Nephron (organoid): ENCODE measurements at regions not wholly inside any gene's neighbourhood (a gene's known extent, or its start where the extent isn't known, plus 50 kb on each side); places are given as distances from the start of the nearest gene placed in this dataset.
"Not testable (repeated sequence)": the region's sequence is repeated elsewhere in the genome, so short reads cannot be mapped to it uniquely, and the experiment has no call there.

Source experiments
- H3K27ac Mint-ChIP-seq, 3 experiments: 2 replicates each; pipeline ENCODE4 v1.8.0; 2020; ENCODE audit warnings: mixed read lengths in 3 of 3, mild to moderate bottlenecking in 2 of 3, moderate library complexity in 1 of 3
- H3K27me3 Mint-ChIP-seq: 2 replicates; pipeline ENCODE4 v1.8.0; 2021; ENCODE audit warnings: low read depth, mild to moderate bottlenecking, moderate library complexity, mixed read lengths
- H3K36me3 Mint-ChIP-seq: 2 replicates; pipeline ENCODE4 v1.8.0; 2020; ENCODE audit warnings: low read depth, mixed read lengths
- H3K4me1 Mint-ChIP-seq: 2 replicates; pipeline ENCODE4 v1.8.0; 2020; ENCODE audit warnings: mixed read lengths
- H3K4me3 Mint-ChIP-seq, 3 experiments: 2 replicates each; pipeline ENCODE4 v1.8.0; 2020; ENCODE audit warnings: mild to moderate bottlenecking in 3 of 3, mixed read lengths in 3 of 3, moderate library complexity in 2 of 3
- H3K9me3 Mint-ChIP-seq: 2 replicates; pipeline ENCODE4 v1.8.0; 2020; ENCODE audit warnings: mixed read lengths
- TF ChIP-seq, protein P1 (sequence below), 3 experiments: fragments of 200-600 bp; sonication (generic); IDR thresholded peaks; one replicate each; pipeline ENCODE4 v1.5.0; 2021; ENCODE audit warnings: antibody characterized with exemption in 3 of 3; ENCODE audit not compliant: unreplicated experiment in 3 of 3

DNA sequence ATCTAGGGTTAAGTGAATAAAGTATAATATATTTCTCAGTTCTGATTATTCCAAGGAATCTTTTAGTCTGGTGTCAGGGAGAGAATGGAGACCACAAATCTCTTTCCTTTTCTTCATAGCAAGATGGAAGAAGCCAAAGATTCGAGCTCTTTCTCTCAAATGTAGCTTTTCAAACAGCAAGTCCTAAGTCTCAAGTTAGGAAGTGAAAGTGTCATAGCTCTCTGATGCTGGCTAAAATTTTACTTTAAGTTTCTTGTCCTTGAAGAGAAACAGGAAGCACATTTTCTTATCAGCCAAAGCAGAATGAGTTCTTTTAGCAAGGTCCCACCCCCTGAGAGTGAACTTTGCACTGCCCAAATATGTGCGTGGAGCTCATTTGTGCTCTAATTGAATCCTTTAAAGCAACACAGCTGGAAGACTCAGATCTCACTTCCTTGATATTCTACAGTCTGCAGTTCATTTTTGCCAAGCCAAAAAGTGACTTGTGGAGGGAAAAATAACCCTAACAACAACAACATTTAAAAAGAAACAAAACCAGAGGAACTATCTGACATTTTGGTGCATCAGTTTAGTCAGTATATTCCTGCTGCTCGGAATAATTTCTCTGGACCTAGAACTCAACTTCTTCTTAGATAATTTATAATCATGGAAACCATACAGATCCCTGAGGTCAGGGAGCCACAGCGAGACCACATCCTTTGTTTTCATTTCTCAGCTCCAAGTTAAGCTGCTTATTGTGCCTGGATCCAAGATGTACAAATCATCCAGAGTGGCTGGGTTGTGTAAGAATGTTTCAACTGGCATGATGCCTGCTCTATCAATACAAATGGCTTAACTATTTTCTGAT lies 238.7 kb upstream of the P2RY1 start:
- peak overlapping the region; percentile 14 to 67 (median 59) for H3K4me3 Mint-ChIP-seq
- H3K9me3 Mint-ChIP-seq = no peaks in the 10 kb centered on the region
- TF ChIP-seq, protein P1, sequence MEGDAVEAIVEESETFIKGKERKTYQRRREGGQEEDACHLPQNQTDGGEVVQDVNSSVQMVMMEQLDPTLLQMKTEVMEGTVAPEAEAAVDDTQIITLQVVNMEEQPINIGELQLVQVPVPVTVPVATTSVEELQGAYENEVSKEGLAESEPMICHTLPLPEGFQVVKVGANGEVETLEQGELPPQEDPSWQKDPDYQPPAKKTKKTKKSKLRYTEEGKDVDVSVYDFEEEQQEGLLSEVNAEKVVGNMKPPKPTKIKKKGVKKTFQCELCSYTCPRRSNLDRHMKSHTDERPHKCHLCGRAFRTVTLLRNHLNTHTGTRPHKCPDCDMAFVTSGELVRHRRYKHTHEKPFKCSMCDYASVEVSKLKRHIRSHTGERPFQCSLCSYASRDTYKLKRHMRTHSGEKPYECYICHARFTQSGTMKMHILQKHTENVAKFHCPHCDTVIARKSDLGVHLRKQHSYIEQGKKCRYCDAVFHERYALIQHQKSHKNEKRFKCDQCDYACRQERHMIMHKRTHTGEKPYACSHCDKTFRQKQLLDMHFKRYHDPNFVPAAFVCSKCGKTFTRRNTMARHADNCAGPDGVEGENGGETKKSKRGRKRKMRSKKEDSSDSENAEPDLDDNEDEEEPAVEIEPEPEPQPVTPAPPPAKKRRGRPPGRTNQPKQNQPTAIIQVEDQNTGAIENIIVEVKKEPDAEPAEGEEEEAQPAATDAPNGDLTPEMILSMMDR (IDR thresholded peaks at IDR 0.05; ENCODE audit: unreplicated experiment in 3 of 3) = no peak
- no peaks in the 10 kb centered on the region for H3K36me3 Mint-ChIP-seq
- H3K27ac Mint-ChIP-seq = peak overlapping the region; percentile 95 to 99 (median 98)
- peaks cover 10% of the 10 kb centered on the region for H3K27me3 Mint-ChIP-seq
- peaks cover 22% of the 10 kb centered on the region for H3K4me1 Mint-ChIP-seq

DNA sequence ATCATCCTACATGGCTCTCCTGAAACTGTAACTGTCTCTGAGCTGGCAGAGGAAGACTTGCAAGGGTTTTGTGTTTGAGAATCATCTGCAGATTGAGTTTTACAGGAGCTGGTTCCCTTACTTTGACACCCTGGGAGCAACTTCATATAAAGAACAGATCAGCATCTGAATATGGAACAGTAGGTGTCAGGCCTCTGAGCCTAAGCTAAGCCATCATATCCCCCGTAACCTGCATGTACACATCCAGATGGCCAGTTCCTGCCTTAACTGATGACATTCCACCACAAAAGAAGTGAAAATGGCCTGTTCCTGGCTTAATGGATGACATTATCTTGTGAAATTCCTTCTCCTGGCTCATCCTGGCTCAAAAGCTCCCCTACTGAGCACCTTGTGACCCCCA lies 238.1 kb upstream of the P2RY1 start:
- H3K4me3 Mint-ChIP-seq = peak overlapping the region in 1 of 3 experiments; percentile 59

DNA sequence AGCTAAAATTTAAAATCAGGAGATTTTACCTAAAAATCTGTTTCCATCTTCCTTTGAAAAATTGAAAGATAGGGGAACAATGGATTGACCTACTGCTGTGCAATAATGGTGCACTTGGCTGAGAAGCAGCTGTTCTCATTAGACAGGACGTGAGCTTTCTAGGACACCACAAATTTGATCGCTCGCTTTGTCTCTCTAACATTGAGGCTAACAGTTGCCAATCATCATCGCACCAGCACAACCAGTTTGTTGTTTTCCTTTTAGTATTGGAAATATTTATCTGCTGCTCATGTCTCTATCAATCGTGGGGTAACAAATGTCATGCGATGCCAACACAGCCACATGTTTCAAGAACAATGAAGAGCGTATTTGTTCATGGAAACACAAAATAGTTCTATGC lies 228.8 kb upstream of the P2RY1 start:
- H3K9me3 Mint-ChIP-seq = peaks cover 12% of the 10 kb centered on the region
- H3K27me3 Mint-ChIP-seq = peaks cover 9% of the 10 kb centered on the region
- peaks cover 10% of the 10 kb centered on the region for H3K4me1 Mint-ChIP-seq
- TF ChIP-seq, protein P1 (IDR thresholded peaks at IDR 0.05; ENCODE audit: unreplicated experiment in 3 of 3) = no peak
- no peaks in the 10 kb centered on the region for H3K36me3 Mint-ChIP-seq
- no peak overlapping the region for H3K4me3 Mint-ChIP-seq
- no peak overlapping the region for H3K27ac Mint-ChIP-seq

More for the DNA sequence above, 238.1 kb upstream of the P2RY1 start:
- H3K27ac Mint-ChIP-seq = peak overlapping the region; percentile 95 to 99 (median 98)
- H3K27me3 Mint-ChIP-seq, H3K9me3 Mint-ChIP-seq, H3K36me3 Mint-ChIP-seq: not testable (repeated sequence)
- H3K4me1 Mint-ChIP-seq = peaks cover 22% of the 10 kb centered on the region

DNA sequence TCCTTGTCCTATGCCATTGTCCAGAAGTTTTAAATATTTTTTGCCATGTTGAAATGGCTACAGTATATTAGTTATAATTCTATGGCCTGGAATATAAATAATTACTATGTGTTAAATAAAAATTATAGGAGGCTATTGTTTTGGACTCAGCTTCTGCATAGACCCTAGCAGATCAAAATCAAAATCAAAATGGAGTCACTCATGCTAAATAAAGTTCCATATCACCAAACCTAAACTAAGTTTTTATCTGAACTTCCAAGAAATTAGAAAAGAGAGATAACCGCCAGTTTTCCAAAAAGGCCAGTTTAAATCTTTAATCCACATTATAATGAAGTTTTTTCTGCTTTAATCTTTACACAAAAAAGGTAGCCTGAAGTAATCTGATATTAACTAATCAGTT lies 227.8 kb upstream of the P2RY1 start:
- Mint-ChIP-seq H3K27ac (no peak overlapping the region), H3K4me1 (peaks cover 15% of the 10 kb centered on the region), H3K4me3 (no peak overlapping the region), H3K27me3 (peaks cover 9% of the 10 kb centered on the region), H3K9me3 (peaks cover 12% of the 10 kb centered on the region), H3K36me3 (no peaks in the 10 kb centered on the region)
- TF ChIP-seq, protein P1 (IDR thresholded peaks at IDR 0.05; ENCODE audit: unreplicated experiment in 3 of 3) = no peak

DNA sequence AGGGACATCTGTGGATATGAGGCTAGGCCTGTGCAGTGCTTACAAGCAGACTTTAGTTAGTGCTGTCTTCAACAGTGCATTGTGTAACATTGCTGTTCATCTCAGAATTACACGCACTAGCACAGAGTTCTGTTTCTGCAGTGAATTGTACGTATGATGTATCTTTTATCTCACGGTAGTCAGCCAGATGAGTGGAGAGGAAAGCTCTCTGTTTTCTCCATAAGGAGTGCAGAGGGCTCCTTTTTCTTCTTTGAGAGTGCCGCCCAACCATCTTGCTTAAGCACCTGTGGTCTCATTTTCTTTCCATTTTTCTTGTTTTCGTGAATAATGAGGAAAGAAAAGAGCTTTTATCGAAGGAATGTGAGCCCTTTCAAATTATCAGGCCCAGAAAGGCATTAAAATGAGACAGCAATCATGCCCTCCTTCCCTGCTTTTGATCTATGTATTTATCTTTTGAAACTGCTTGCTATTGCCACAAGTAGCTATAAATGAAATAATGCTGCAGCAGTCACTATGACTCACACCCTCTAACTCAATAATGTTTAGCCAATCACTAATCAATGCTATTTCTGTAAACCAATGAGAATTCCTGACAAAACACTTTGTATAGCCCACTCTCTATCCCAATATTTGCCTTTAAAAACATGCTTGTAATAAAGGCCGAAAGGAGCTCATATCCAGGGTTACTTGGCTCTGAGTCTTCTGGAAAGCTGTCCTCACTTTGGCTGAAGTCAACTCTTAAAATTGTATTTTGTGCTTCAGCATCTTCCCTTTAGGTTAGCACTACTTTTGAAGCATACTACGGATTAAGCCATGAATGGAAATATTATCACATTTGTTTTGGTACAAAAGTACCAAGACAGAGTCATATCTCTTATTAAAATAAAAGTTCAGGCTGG lies 226.0 kb upstream of the P2RY1 start:
- Mint-ChIP-seq H3K9me3 (peaks cover 9% of the 10 kb centered on the region), H3K27me3 (peaks cover 9% of the 10 kb centered on the region)
- TF ChIP-seq, protein P1 (IDR thresholded peaks at IDR 0.05; ENCODE audit: unreplicated experiment in 3 of 3) = no peak

DNA sequence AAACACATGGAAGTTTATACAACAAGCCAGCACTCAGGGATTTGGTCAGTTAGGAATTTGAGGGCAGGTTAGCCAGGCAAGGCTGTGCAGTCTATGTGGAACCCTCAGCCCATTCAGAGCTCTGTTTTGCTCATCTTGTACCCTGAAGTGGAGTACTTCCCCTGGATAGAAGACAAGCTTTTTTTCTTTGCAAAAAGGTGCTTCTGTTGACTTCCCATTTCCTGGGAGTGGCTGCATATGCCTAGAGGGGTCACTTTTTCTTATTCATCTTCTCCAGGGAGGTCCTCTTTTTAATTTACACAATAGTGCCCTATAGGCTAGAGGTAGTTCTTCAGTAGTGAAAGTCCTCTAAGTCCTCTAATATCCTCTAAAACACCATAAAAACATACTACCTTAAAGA lies 225.0 kb upstream of the P2RY1 start:
- Mint-ChIP-seq H3K4me3 (no peak overlapping the region), H3K27me3 (peaks cover 9% of the 10 kb centered on the region), H3K4me1 (peaks cover 16% of the 10 kb centered on the region), H3K36me3 (no peaks in the 10 kb centered on the region), H3K27ac (no peak overlapping the region), H3K9me3 (peaks cover 6% of the 10 kb centered on the region)
- TF ChIP-seq, protein P1 (IDR thresholded peaks at IDR 0.05; ENCODE audit: unreplicated experiment in 3 of 3) = no peak

More for the DNA sequence above, 226.0 kb upstream of the P2RY1 start:
- Mint-ChIP-seq H3K4me1 (peaks cover 16% of the 10 kb centered on the region), H3K36me3 (no peaks in the 10 kb centered on the region), H3K4me3 (no peak overlapping the region), H3K27ac (peak overlapping the region in 1 of 3 experiments; percentile 21)
